CD4-positive, alpha-beta T cell treated with Interleukin-2 at 100 ng/mL for 4 hours (primary cell): ENCODE measurements at regions not wholly inside any gene's neighbourhood (a gene's known extent, or its start where the extent isn't known, plus 50 kb on each side); places are given as distances from the start of the nearest gene placed in this dataset.
"Not testable (repeated sequence)": the region's sequence is repeated elsewhere in the genome, so short reads cannot be mapped to it uniquely, and the experiment has no call there.

Source experiments
- DNase-seq: peaks from one replicate; pipeline ENCODE4 v3.0.0-alpha.2; 2020; ENCODE audit warnings: low spot score

DNA sequence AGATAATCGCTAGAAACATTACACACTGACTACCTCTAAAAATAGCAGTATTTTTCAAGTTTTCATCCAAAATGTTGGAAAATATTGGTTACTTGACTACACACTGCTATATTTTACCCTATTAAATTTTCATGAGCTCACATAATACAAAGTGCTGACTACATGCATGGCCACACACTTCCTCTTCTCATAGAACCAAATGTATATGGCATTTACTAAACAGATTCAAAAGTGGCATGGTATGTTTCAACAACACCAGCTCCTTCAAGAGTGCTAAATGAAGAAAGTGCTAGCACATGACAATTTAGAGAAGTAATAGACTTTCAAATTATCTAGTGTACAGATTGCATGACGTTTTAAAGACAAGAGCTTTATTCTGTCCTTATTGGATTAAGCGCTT is 780.4 kb upstream of the SLITRK6 start:
- DNase-seq, result no peak

DNA sequence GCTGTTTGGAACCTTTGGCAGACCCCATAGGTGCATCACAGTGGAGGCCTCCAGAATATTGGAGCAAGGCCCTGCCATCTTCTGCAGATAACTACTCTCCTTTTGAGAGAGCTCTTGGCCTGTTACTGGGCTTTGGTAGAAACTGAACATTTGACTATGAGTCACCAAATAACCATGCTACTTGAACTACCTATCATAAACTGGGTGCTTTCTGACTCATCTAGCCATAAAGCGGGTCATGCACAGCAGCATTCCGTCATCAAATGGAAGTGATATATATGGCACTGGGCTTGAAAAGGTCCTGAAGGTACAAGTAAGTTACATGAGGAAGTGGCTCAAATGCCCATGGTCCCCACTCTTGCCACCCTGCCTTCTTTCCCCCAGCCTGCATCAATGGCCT is 782.5 kb upstream of the SLITRK6 start:
- no peak for DNase-seq

DNA sequence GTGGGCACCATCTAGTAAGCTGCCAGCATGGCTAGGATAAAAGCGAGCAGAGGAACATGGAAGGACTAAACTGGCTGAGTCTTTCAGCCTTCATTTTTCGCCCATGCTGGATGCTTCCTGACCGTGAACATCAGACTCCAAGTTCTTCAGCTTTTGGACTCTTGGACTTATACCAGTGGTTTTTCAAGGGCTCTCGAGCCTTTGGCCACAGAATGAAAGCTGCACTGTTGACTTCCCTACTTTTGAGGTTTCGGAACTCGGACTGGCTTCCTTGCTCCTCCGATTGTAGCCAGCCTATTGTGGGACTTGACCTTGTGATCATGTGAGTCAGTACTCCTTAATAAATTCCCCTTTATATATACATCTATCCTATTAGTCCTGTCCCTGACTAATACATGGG is 785.1 kb upstream of the SLITRK6 start:
- no peak for DNase-seq

DNA sequence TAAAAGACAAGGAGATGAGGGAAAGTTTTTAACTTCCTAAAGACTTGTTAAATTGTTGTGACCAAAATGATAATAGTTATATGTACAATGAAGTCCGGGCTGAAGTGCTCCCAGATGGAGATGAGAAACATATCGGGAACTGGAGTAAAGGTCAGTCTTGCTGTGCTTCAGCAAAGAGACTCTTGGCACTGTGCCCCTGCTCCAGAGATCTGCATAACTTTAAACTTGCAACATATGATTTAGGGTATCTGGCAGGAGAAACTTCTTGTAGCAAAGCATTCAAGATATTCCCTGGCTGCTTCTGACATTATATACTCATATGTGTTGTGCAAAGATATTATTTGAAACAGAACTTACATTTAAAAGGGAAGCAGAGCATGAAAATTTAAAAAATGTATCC is 786.6 kb upstream of the SLITRK6 start:
- DNase-seq, result no peak

DNA sequence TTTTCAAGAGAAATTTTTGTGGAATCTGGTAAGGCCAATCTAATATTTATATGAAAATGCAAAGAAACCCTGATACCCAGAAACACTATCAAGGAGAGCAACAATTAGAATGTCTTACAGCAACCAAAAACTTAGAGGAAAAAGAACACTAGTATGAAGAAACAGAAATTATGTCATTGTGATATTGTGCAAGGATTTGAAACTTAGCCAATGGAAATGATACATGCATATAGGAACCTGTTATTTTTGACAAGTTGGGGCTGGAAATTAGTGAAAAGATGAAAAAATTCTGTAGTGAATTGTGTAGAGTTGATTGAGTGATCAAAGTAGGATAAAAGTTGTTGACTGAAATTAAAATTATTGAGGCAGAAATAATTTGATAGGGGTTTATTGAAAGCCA is 792.6 kb upstream of the SLITRK6 start:
- DNase-seq, result no peak

DNA sequence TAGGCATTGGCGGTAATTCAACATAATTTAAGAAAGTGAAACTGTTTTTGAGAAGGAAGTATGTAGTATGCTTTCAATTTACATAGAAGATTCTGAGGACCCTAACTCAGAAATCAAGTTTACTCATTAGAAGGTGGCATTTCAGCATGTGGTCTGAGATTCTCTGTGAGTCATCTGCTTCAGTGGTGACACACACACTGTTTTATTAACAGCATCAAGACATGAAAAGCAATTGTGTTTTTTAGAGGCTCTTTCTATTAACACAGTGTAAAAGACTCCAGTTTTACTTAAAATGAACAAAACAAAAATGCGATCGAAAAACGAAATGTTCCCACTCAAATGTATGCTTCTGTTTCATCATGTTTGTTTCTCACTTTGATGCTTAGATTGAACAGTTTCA is 802.1 kb upstream of the SLITRK6 start:
- no peak for DNase-seq

DNA sequence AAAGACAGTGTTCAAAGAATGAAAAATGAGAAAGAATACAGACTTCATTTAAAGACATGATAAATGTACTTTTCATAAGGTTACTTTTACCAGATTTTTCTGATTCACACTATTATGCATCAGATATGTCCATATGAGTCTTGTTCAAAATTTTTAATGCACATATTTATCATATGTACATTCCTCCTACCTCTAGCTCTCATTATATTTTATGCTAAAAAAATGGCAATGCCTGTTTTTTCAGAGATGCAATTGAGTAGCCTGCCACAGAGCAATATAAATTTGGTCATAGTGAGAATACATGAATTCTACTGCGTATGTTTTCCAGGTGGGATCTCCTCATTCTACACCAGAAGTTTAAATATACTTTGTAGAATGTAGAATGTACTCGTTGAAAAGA is 807.0 kb upstream of the SLITRK6 start:
- DNase-seq, result no peak

DNA sequence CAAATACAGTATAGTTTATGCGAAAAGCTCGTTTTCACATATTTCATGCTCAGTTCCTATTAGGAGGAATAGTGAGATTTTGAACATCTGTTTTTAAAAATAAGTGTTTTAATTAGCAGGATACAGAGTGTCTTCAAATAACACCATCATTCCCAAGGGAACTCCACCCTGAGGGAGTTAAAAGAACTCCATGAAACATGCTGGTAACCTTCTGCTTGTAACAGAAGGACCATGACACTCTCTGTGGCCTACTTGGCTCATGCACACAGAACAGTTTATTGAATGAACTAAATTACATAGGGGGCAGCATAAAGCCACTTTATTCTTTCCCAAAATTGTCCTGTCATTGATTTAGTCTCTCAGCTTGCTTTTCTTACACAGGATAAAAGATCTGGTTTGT is 809.5 kb upstream of the SLITRK6 start:
- no peak for DNase-seq

DNA sequence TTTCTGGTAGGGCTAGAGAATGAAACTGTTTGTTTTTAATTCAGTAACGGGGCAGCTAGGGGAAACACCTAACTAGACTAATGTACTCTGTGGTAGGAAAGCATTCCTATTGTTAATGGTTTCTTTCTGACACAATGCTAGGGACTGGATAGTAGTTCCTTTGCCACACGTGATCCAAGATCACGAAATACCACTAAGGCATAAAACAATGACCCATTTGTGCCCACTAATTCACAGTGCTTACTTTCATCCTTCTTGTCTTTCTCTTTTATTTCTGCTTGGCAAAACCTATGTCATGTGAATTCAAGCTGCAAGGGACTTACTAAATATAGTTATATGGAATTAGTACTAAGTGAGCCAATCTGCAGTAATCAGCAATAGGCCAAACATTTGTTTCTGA is 834.1 kb upstream of the SLITRK6 start:
- DNase-seq, result no peak

DNA sequence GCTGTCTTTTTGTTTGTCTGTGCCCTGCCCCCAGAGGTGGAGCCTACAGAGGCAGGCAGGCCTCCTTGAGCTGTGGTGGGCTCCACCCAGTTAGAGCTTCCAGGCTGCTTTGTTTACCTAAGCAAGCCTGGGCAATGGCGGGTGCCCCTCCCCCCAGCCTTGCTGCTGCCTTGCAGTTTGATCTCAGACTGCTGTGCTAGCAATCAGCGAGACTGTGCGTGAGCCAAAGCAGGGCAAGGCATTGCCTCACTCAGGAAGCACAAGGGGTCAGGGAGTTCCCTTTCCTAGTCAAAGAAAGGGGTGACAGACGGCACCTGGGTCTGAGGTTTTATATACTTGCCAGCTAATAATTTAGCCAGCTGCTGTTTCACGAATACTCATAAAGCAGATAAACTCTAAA is 852.0 kb upstream of the SLITRK6 start:
- DNase-seq, result not testable (repeated sequence)

DNA sequence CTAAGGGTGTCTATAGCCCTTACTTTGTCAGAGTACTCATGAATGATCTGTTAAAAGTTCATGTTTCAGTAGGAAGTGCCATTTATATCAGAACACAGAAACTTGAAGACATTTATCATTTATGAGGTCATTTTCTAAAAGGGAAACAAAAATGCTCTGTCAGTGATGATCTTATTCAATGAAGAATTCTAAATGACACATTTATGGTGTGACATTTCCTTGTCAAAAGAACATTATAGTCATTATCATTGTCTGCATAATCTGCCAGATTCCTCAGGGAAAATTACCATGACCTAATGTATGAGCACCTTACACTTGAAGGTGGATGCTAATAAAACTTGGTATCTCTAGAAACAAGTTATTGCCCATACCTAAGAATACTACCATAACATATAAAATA is 853.8 kb upstream of the SLITRK6 start:
- no peak for DNase-seq

DNA sequence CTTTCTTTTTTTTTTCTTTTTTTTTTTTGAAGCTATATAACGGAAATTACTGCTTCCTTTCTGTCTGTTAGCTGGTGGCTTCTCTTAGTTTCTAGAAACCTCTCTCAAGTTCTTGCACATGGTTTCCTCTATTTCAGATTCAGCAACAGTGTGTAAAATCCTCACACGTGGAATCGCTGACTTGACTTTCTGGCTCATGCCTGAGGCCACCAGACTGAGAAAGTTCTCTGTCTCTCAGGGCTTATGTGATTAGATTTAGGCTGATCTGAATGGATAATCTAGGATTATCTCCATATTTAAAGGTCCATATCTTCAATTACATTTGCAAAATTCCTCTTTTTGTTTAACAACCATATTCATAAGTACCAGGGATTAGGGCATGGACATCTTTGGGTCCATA is 856.3 kb upstream of the SLITRK6 start:
- no peak for DNase-seq

DNA sequence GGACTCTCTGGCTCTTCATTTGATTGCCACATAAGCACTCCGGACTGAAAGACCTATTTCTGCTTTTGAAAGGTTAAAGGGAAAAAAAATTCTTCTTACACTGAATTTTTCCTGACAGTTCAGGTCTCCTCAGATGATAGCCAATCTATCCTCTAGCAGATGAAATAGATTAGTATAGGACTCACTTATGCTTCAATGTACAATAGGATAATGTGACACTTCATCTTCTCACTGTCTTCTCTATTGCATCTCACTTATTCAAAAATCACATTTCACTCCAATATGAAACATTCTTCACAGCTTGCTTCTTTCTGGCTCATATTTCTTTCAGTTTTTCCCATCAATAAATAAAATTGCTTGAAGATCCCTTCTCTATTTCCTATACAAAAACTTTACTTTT is 860.9 kb upstream of the SLITRK6 start:
- DNase-seq, result no peak

DNA sequence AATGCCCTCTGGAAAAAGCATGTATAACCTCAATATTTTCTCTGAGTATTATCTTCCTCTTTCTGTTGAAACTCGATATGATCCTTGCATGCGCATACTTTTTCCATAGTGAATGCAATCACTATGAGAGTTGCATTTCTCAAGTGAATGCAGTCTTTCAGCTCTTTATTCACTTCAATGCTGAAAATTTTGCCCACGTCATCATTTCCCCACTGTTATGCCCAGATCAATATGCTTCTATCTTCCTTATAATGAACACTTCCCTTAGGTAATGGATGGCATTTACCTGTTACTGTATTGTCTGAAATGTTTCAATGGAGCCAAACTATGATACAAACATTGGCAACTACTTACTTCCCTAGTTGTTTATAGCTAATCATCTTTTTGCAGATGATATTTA is 866.6 kb upstream of the SLITRK6 start:
- no peak for DNase-seq

DNA sequence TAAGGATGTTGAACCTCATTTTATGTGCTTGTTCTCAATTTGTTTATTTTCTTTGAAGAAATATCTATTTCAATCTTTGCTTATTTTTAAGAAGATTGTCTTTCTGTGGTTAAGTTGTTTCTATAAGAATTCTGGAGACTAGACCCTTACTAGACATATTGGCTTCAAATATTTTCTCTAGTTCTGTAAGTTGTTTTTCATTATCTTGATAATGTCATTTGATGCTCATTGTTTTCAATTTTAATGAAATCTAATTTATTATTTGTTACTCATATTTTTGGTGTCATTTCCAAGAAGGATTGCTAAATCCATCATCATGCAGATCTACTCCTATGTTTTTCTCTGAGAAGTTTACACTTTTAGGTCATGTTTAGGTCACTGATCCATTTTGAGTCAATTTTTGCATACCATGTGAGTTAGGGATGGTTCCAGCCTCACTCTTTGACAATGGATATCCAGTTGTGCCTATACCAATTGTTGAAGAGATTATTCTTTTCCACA is 874.8 kb upstream of the SLITRK6 start:
- no peak for DNase-seq

DNA sequence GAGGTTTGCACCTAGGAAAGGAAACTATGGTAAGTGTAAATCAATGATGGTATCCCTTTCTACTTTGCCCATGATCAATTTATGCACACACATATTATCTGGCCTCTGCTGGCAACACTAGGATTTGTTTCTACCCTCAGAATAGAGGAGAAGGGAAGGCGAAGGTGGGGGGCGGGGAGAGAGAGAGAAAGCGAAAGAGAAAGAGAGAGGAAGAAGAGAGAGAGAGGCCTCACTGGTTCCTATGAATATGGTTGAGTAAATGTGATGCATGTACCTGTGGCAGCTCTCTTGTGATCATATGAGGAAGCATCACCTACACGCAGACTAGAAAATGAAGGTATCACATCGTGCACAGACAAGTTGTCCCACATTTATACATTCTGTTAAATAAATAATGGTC is 882.0 kb upstream of the SLITRK6 start:
- no peak for DNase-seq

DNA sequence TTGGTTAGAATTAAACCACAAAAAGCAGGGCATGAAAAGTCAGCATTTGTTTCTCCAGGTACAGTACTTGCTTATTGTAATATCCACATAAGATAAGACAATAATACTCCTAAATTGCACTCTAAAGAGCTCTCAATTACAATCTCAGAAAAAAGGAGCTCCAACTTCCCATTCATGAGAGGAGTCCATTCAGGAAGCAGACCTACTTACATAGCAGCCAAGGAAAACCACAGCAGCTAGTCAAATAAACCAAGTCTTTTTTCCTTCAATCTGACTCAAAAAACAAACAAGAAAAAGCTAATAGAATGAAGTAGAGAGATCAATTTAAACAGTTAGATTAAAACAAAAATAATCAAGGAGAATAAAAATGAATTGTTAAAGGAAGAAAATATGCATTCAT is 885.2 kb upstream of the SLITRK6 start:
- DNase-seq, result no peak

DNA sequence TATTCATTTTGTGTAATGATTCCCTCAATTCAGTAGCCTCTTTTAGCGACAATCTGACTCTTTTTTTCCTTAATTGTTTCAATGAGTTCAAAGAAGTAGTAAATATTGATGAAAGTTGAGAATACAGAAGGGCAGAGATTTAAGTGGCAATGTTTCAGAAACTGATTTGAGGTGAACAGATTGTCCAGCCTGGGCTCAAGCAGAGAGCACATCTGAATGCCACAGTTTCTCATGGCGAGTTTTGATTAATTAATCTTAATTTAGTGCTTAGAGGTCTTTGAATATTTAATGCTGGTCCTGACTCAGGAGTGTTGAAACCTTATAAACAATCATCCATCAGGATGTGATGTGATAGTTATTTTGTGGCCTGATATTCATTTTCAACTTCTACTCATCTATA is 890.7 kb upstream of the SLITRK6 start:
- DNase-seq, result no peak

DNA sequence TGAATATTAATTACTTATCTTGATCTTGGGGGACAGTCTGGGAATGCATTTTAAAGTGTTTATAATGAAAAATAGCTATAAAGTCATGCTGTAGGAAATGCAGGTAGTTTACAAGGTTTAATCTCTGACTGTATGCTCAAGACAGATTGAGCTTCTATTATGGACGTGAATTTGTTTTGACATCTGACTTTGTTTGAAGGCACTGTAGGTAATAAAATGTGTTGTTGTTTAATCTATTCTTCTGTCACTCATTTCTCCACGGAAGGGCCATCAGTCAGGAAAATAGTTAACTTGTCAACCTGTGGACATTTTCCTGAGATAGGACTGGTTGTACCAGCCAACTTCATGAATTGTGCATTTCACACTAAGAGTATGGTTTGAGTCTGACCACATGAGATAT is 893.1 kb upstream of the SLITRK6 start:
- DNase-seq, result no peak

DNA sequence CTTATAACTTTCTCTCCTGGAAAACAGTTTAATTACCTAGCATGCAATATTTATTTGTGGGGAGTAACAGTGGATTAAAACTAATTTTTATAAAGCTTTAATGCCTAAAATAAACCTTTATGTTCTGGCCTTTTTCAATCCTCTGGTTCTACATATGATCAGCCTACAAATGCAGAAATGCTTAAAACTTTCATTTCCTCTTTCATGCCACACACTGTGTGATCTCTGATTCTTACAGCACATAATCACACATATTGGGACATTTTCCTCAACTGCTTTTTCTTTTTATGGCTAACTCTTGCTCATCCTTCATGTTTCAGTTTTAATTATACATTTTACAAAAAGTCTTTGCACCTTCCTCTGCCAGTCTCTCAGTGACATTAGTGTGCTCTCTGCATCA is 910.8 kb upstream of the SLITRK6 start:
- no peak for DNase-seq

DNA sequence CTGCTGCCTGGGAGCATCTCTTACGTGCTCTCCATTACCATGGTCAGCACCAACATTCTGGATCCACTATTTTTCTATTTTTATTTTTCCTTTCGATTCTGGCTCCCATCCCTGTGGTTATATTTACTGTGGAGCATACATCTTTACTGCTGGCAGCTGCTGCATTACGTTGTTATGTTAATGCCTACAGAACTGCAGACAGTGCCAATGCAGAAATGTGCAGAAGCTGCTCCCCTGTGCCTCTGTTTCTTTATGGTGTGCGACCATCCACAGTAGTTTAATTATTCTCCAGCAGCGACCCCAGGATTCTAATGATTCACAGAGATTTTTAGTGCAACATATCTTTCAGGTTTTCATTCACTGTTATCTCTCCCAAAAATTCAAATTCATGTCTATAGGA is 911.7 kb upstream of the SLITRK6 start:
- no peak for DNase-seq

DNA sequence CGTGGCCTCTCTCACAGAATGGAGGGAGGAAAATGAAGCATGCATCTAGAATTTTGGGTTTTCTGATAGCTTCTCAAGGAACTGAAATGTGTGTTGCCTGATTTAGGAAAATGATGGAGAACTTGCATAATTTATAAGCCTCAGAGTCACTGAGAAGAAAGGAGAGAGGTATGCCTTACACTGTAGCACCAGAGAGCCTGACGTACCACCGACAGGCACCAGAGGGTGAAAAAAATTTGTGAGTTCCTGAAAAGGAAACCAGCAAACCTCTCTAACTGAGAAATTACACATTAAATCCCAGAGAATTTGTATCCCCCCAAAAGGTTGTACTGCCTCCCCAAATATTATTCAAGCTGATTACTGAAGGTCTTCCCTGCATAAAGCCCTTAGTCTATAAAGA is 915.3 kb upstream of the SLITRK6 start:
- no peak for DNase-seq

DNA sequence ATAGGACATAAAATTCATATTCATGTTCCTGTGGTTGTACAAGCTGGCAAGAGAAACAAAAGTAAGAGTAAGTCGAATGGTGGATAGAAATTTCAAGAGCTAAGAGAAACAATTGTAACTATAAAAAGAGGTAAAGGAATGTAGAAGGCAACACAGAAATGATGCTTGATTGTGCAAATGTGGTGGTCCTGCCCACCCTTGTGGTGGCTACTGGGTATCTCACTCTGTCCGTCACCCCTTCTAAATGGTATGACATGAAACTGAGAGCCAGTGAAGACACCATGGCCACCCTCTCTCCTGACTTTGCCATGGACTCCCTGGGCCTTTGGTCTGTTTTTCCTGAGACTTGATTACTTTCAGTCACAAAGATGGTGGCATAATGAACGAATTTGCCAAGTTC is 925.9 kb upstream of the SLITRK6 start:
- DNase-seq, result no peak

DNA sequence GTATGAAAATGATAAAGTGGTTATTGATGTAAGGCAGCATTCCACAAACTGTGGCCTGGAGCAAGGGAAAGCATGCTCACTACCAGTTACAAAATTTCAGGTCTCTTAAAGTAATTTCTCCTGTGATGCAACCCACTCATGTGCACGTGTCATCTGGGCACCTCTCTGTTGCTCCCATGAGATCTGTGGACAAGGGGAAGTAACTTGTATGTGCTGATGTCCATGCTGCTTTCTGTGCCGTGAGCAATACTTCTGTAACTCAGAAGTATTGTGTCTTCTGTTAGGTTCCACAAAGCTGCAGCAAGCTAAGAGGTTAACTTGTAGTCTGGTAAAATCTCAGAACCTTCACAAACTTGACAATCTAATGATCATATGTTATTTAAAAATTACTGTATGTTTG is 930.0 kb upstream of the SLITRK6 start:
- no peak for DNase-seq

DNA sequence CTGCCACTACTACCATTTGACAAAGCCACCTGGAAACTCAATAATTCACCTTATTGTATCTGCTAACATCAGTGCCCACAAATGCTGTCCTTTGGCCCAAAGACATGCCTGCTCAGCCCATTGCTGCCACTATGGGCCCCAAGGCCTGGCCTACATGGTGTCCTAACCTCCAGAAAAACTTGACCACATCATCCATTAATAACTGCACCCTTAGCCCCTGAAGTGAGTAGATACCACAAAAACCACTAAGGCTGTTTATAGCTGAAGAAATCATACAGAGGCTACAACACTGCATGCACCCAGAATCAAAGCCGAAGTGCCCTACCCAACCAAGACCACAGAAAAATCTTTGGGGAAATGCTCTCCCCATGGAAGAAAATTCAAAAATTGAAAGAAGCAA is 932.8 kb upstream of the SLITRK6 start:
- no peak for DNase-seq
